Endothelial cell of umbilical vein (primary cell): ENCODE measurements at regions not wholly inside any gene's neighbourhood (a gene's known extent, or its start where the extent isn't known, plus 50 kb on each side); places are given as distances from the start of the nearest gene placed in this dataset.

ENCODE experiments used
- BruUV-seq: library from RNA; stranded (reverse); fragments of 400-500 nt; replicated peaks from 2 replicates; lab custom pipeline; 2021; lab: Mats Ljungman, UMichigan
- CTCF ChIA-PET: fragments of 300-600, 350-600 bp; sonication (Branson Sonifier 250); formaldehyde crosslinking; loops from one replicate; lab custom pipeline; 2021; ENCODE audit warnings: antibody characterized with exemption, inconsistent platforms; lab: Charles Lee
- POLR2A ChIA-PET: fragments of 300-600, 350-600 bp; sonication (Branson Sonifier 250); formaldehyde crosslinking; loops from one replicate; lab custom pipeline; 2021; ENCODE audit warnings: antibody characterized with exemption, inconsistent platforms; lab: Charles Lee
- DNase-seq: peaks from one replicate; pipeline ENCODE4 v3.0.0-alpha.2; 2011; ENCODE audit warnings: low read depth, low spot score
- FAIRE-seq: peaks from 2 replicates; lab custom pipeline; 2011; peaks lifted over from hg19 to GRCh38; lab: Jason Lieb, UNC
- H2AFZ ChIP-seq: 2 replicates; pipeline ENCODE4 v1.6.0; 2012; ENCODE audit warnings: low read depth, low read length, control low read depth, inconsistent platforms
- H3K27ac ChIP-seq: 2 replicates; pipeline ENCODE4 v1.5.1; 2011; ENCODE audit warnings: low read depth, mild to moderate bottlenecking, control low read depth, low read length, moderate library complexity; ENCODE audit not compliant: insufficient read depth
- H3K27me3 ChIP-seq, 2 experiments: 2 replicates each; pipeline versions ENCODE4 v1.6.0 to v1.6.1; 2011; ENCODE audit warnings: low read length in 2 of 2, mixed read lengths in 1 of 2; ENCODE audit not compliant: control insufficient read depth in 2 of 2, insufficient read depth in 2 of 2
- H3K36me3 ChIP-seq, 2 experiments: 2 replicates in 1 of 2; 3 replicates in 1 of 2; pipeline ENCODE4 v1.5.1; 2011; ENCODE audit warnings: low read length in 2 of 2, mild to moderate bottlenecking in 1 of 2, moderate library complexity in 1 of 2; ENCODE audit not compliant: control insufficient read depth in 2 of 2, insufficient read depth in 2 of 2; ENCODE audit errors: extremely low read depth in 1 of 2
- H3K4me1 ChIP-seq: 3 replicates; pipeline ENCODE4 v1.5.1; 2011; ENCODE audit warnings: mild to moderate bottlenecking, low read length; ENCODE audit not compliant: control insufficient read depth, insufficient read depth; ENCODE audit errors: extremely low read depth
- H3K4me2 ChIP-seq: 2 replicates; pipeline ENCODE4 v1.6.1; 2011; ENCODE audit warnings: low read length, control low read depth, mixed read lengths; ENCODE audit not compliant: insufficient read depth
- H3K4me3 ChIP-seq, 3 experiments: fragments of 200-600 bp in 1 of 3; sonication (generic), shearing (Covaris generic) in 1 of 3; replicated peaks in 1 of 3; 2 replicates each; pipeline ENCODE4 v1.5.1; 2011 to 2016; ENCODE audit warnings: control low read depth in 3 of 3, low read length in 3 of 3, mild to moderate bottlenecking in 2 of 3, inconsistent platforms in 1 of 3, low read depth in 1 of 3, moderate library complexity in 1 of 3; ENCODE audit not compliant: insufficient read depth in 1 of 3
- H3K79me2 ChIP-seq: 2 replicates; pipeline ENCODE4 v1.6.0; 2012; ENCODE audit warnings: low read length, inconsistent platforms; ENCODE audit not compliant: control insufficient read depth, insufficient read depth
- H3K9ac ChIP-seq: replicated peaks from 2 replicates; pipeline ENCODE3; 2011; ENCODE audit warnings: low read length, control low read depth; ENCODE audit not compliant: insufficient read depth; ENCODE audit errors: extremely low read depth
- H3K9me1 ChIP-seq: replicated peaks from 3 replicates; pipeline ENCODE4 v1.6.0; 2011; ENCODE audit warnings: mild to moderate bottlenecking, low read length; ENCODE audit not compliant: control insufficient read depth, insufficient read depth; ENCODE audit errors: extremely low read depth
- H3K9me3 ChIP-seq: replicated peaks from 2 replicates; pipeline ENCODE4 v1.5.1; 2012; ENCODE audit warnings: low read length, inconsistent platforms; ENCODE audit not compliant: control insufficient read depth, insufficient read depth
- H4K20me1 ChIP-seq: replicated peaks from 2 replicates; pipeline ENCODE3; 2011; ENCODE audit warnings: mild to moderate bottlenecking, low read length; ENCODE audit not compliant: control insufficient read depth, insufficient read depth; ENCODE audit errors: extremely low read depth
- CTCF ChIP-seq, 2 donors: IDR thresholded peaks; 1 replicate in 1 of 2; 2 replicates in 1 of 2; pipeline ENCODE4 v1.5.1; 2011; ENCODE audit warnings: low read length in 2 of 2, mild to moderate bottlenecking in 2 of 2, moderate library complexity in 2 of 2, control low read depth in 1 of 2, inconsistent platforms in 1 of 2, low read depth in 1 of 2; ENCODE audit not compliant: insufficient read depth in 1 of 2; ENCODE audit errors: extremely low read depth in 1 of 2
- EZH2 ChIP-seq: IDR thresholded peaks from 2 replicates; pipeline ENCODE4 v1.6.1; 2012; ENCODE audit warnings: borderline replicate concordance, low read depth, mild to moderate bottlenecking, moderate library complexity, low read length, inconsistent platforms; ENCODE audit not compliant: severe bottlenecking
- FOS ChIP-seq: IDR thresholded peaks from 2 replicates; pipeline ENCODE4 v1.6.1; 2011; ENCODE audit warnings: mild to moderate bottlenecking, low read length, moderate library complexity, borderline replicate concordance; ENCODE audit not compliant: insufficient read depth
- JUN ChIP-seq: IDR thresholded peaks from 2 replicates; pipeline ENCODE4 v1.6.1; 2011; ENCODE audit warnings: borderline replicate concordance, low read depth; ENCODE audit not compliant: insufficient read length, insufficient read depth
- MAX ChIP-seq: IDR thresholded peaks from 2 replicates; pipeline ENCODE4 v1.6.1; 2011; ENCODE audit not compliant: insufficient read depth, insufficient read length
- MYC ChIP-seq: IDR thresholded peaks from one replicate; pipeline ENCODE4 v1.6.1; 2011; ENCODE audit warnings: mild to moderate bottlenecking, low read depth, low read length
- POLR2A ChIP-seq: IDR thresholded peaks from 2 replicates; pipeline ENCODE4 v1.6.1; 2012; ENCODE audit warnings: low read depth, mild to moderate bottlenecking, control low read depth, low read length
- POLR2AphosphoS5 ChIP-seq: IDR thresholded peaks from 2 replicates; pipeline ENCODE4 v1.6.1; 2012; ENCODE audit warnings: low read depth, mild to moderate bottlenecking, control low read depth, low read length, moderate library complexity; ENCODE audit not compliant: insufficient read depth
- dilution Hi-C: fragments of 300-500 bp; cut with MboI; formaldehyde crosslinking; loops from one replicate; pipeline ENCODE4 v1.15.0; 2019; ENCODE audit warnings: low sequenced_read_pairs; ENCODE audit not compliant: extremely low pct_ligation_motif_present
- intact Hi-C: fragments of 100-400 bp; cut with micrococcal nuclease; formaldehyde crosslinking; loops from one replicate; pipeline ENCODE4 v1.10.0; 2022

- Histone ChIP-seq H3K79me2 (no peaks in the 10 kb centered on the region), H3K27me3 (no peaks in the 10 kb centered on the region), H2AFZ (no peak overlapping the region), H3K4me1 (no peaks in the 10 kb centered on the region), H3K9me1 (no peaks in the 10 kb centered on the region), H3K27ac (no peak overlapping the region), H3K9me3 (peaks cover 2% of the 10 kb centered on the region), H4K20me1 (no peaks in the 10 kb centered on the region), H3K9ac (no peak overlapping the region), H3K4me3 (no peak overlapping the region), H3K4me2 (no peak overlapping the region), H3K36me3 (no peaks in the 10 kb centered on the region)
- ChIA-PET CTCF (no interaction called here), POLR2A (no interaction called here)
- no peak for FAIRE-seq
- no peak for DNase-seq
- no peak for TF ChIP-seq MYC
- no peak for TF ChIP-seq POLR2A
- no peak for TF ChIP-seq CTCF (IDR thresholded peaks at IDR 0.05; ENCODE audit: extremely low read depth in 1 of 2, insufficient read depth in 1 of 2, low read depth in 1 of 2, low read length in 2 of 2)
- no peak for TF ChIP-seq JUN
- no peak for TF ChIP-seq EZH2
- TF ChIP-seq POLR2AphosphoS5 = no peak
- no peak for TF ChIP-seq MAX
- TF ChIP-seq FOS = no peak
- intact Hi-C loops (no loop called here), dilution Hi-C loops (no loop called here)
- no TSS peak for BruUV-seq
These were observed 330.4 kb downstream of the SLC4A3 start for GRCh38 chr2:219957820-219958219.
